NB4 (cell line): ENCODE measurements at regions not wholly inside any gene's neighbourhood (a gene's known extent, or its start where the extent isn't known, plus 50 kb on each side); places are given as distances from the start of the nearest gene placed in this dataset.
A peak's percentile ranks its signal among the peaks of the same experiment; 100 is the strongest.

Source experiments
- CTCF ChIP-seq: IDR thresholded peaks from one replicate; pipeline ENCODE4 v1.5.1; 2012; ENCODE audit warnings: low read depth, low read length
- POLR2A ChIP-seq: IDR thresholded peaks from 2 replicates; pipeline ENCODE4 v1.6.1; 2011; ENCODE audit warnings: mild to moderate bottlenecking; ENCODE audit not compliant: insufficient read length; ENCODE audit errors: extremely low read depth

GRCh38 chr12:118853634-118854033 is 127.7 kb upstream of the SRRM4 start:
- peak; percentile 13 for TF ChIP-seq CTCF
- TF ChIP-seq POLR2A, result no peak
